Muscle of back (tissue), 3 donors: ENCODE measurements at regions not wholly inside any gene's neighbourhood (a gene's known extent, or its start where the extent isn't known, plus 50 kb on each side); places are given as distances from the start of the nearest gene placed in this dataset.

Source experiments
- DNase-seq, 3 donors: peaks; one replicate each; pipeline versions ENCODE4 v3.0.0 to v3.0.0-alpha.2; 2013

- DNase-seq = no peak
These were observed 2096.3 kb upstream of the C9orf72 start for GRCh38 chr9:29669613-29670012.

DNA sequence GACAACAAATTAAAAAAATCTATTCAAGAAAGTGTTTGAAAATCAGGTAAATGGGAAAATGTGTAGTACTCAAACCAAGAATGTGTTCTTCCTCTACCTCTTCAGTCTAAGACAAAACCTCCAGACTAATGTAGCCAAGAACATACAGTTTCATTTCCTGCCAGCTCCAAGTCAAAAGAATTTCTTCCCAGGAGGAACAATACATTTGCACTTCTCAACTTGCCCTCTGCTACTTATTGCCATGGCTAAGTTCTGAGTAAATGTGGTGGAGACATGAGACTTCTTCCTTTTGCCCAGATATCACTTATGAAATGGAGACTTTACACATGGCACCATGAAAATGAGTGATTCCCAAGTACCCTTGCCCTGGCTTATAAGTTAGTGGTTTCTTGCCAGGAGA lies 2112.2 kb upstream of the C9orf72 start:
- no peak for DNase-seq

GRCh38 chr9:29691145-29691544 lies 2117.9 kb upstream of the C9orf72 start:
- no peak for DNase-seq

DNA sequence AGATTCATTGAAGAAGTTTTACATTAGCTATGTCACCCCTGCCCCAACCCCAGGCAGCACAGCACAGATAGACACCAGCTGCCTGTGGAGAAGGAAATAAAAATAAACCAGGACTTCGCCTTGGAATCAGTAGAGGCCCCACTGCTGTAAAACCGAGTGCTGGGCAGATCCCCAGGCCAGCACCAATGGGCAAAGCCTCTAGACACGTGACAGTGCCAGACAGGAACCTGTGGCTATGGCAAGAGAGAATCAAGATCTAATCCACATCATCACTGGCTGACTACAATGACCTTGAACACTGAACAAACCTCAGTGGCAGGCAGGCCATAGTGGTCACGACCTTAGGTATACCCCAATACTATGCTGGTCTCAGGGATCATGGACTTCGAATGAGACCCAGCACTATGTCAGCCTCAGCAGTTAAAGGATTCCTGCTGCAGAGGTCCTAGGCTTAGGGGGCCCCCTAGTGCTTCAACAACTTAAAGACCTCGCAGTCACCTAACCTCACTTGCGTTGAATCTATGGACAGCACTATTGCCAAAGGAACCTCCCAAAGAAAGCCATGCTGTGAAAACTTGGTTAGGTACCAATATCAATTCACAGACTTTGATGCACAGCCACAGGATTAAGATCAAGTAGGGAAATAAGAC lies 2118.6 kb upstream of the C9orf72 start:
- DNase-seq = peak in 1 of 3 donors; percentile 4

DNA sequence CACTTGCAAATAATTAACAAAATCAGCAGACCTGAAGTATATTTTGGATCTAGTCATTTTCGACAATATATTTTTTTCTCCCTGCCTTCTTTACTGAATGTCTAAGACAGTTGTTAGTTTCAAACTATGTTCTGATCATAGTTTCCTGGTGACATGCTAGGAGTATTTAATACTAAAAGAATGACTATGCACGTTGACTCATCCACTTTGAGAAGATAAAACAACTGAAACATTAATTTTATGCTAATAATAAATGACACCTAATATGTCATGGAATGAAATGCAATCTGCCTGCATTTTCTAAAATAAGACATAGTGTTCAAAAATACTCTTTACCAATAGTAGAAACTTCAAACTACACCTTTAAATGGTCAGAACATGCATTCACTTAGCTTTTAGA lies 2123.7 kb upstream of the C9orf72 start:
- DNase-seq = peak in 1 of 3 donors; percentile 22

DNA sequence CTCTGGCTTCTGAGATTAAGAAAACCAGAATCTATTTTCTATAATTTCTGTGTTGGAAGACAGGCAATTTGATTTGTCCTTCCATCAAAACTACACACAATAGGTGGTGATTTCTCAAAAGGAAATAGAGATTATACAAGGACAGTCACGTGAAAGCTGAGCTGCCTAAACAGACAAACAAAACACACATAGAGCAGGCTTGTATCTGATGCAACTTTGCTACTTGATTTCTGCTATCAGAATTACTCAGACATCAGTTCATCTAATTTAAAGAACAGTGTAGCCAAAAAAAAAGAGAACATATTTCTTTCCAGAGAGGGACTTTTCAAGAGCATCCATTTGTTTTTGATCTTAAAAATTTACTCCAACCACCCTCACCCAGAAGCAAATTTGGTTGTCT lies 2128.3 kb upstream of the C9orf72 start:
- DNase-seq = no peak

DNA sequence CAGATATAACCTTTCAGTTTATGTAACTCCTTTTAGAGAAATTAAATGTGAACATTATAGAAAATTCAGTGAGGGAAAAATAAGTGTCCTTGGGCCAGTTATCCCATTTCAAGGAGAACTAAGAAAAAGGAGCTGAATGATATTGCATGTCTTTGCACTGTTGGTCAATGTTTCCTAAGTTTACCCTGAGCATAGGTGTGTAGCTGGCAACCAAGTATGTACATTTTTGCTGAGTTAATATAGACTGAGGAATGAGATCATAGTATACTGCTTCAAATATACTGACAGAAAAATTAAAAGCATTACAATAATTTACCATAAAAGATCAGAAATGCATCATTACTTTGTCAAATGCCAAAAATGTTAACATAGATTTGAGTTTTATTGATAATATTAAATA lies 2128.7 kb upstream of the C9orf72 start:
- DNase-seq = no peak

- DNase-seq = no peak
These were observed 2141.6 kb upstream of the C9orf72 start for GRCh38 chr9:29714860-29715259.

GRCh38 chr9:29717631-29718030 lies 2144.3 kb upstream of the C9orf72 start:
- DNase-seq = no peak

DNA sequence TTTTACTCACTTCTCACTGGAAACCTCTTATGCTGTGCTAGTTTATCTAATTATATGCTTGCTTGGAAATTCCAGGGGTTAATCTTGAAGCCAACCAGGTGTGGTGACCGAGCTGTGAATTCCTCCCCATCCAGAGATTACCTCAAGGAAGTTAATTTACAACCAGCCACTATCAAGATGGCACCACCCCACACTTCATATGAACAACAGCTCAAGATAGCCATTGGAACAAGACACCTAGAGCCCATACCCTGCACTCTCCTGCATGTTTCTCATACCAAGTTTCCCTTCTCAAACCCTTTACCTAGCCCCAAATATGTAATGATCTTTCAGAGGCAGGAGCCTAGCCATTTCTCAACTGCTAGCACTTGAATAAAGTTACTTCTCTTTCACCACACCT lies 2156.9 kb upstream of the C9orf72 start:
- DNase-seq = no peak

DNA sequence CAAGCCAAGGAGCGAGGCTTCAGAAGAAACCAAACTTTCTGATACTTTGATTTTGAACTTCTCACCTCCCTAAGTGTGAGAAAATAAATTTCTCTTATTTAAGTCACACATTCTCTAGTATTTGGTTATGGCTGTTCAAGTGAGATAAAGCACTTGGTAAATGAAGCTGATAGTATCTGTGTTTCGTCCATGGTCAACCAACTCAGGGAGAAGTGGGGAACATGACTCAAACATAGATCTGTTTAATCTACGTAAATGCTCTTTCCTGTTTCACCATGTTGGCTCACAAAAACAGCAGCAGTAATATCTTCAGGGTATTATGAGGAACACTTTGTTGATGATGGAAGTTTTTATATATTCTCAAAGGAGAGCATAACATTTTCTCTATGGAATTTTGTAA lies 2167.2 kb upstream of the C9orf72 start:
- no peak for DNase-seq

- DNase-seq = no peak
These were observed 2167.9 kb upstream of the C9orf72 start for GRCh38 chr9:29741169-29741568.

DNA sequence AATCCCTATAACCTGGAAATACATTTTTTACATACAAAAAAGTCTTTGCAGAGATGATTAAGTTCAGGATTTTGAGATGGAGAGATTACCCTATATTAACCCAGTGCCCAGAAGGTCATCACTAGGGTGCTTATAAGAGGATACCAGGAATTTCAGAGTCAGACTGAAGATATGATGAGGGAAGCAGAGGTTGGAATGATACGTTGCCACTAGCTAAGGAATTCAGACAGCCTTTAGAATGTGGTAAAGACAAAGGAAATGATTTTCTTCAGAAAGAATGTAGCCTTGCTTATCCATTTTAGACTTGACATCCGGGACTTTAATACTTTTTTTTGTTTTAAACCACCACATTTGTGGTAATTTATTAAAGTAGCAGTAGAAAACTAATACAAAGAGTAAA lies 2176.8 kb upstream of the C9orf72 start:
- peak in 1 of 3 donors; percentile 64 for DNase-seq

- peak; percentile 5 to 66 (median 33) for DNase-seq
These were observed 2177.9 kb upstream of the C9orf72 start for GRCh38 chr9:29751226-29751625.

- no peak for DNase-seq
These were observed 2180.4 kb upstream of the C9orf72 start for GRCh38 chr9:29753638-29754037.

GRCh38 chr9:29769019-29769418 lies 2195.7 kb upstream of the C9orf72 start:
- DNase-seq = no peak

- no peak for DNase-seq
These were observed 2200.4 kb upstream of the C9orf72 start for GRCh38 chr9:29773676-29774075.

- DNase-seq = no peak
These were observed 2202.2 kb upstream of the C9orf72 start for GRCh38 chr9:29775491-29775890.

GRCh38 chr9:29778281-29778849 lies 2205.1 kb upstream of the C9orf72 start:
- no peak for DNase-seq

DNA sequence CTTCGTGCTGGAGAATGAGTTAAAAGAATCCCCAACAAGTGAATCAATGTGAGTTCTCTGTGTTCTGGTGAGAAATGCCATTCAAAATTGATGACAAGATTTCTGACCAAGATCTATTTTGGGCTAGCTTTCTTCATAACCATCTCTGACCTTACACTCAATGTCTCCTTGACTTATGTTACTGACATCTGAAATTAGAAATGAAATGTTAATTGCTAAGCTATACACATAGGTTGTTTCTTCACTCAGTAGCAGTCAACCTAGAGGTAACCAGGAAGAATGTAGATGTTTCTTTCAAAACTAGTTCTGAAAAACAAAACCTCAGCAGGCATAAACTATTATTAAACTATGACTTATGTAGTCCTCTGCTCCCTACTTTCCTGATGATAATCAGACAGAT lies 2220.7 kb upstream of the C9orf72 start:
- DNase-seq = no peak

GRCh38 chr9:29796291-29796952 lies 2223.1 kb upstream of the C9orf72 start:
- DNase-seq = no peak

GRCh38 chr9:29798599-29798998 lies 2225.3 kb upstream of the C9orf72 start:
- DNase-seq = no peak

GRCh38 chr9:29799227-29799626 lies 2225.9 kb upstream of the C9orf72 start:
- no peak for DNase-seq

GRCh38 chr9:29800821-29801220 lies 2227.5 kb upstream of the C9orf72 start:
- no peak for DNase-seq
